Motor neuron (in vitro differentiated cells): ENCODE measurements at regions not wholly inside any gene's neighbourhood (a gene's known extent, or its start where the extent isn't known, plus 50 kb on each side); places are given as distances from the start of the nearest gene placed in this dataset.

Experiments used
- ATAC-seq, 8 experiments: fragments of 200-7000 bp; cut with Tn5 transposase; replicated peaks in 6 of 8; 2 replicates each; pipeline ENCODE4 v1.8.0; 2021; ENCODE audit warnings: mild to moderate bottlenecking in 8 of 8, moderate library complexity in 8 of 8
- H3K27ac ChIP-seq, 2 donors: fragments of 250-450 bp; sonication (Bioruptor Pico); 2 replicates each; pipeline ENCODE4 v1.9.0; 2021; ENCODE audit warnings: antibody characterized with exemption in 2 of 2, mild to moderate bottlenecking in 2 of 2, moderate library complexity in 1 of 2
- H3K4me1 ChIP-seq, 2 donors: fragments of 250-450 bp; sonication (Bioruptor Pico); replicated peaks in 1 of 2; 2 replicates each; pipeline ENCODE4 v1.6.1; 2021; ENCODE audit warnings: antibody characterized with exemption in 2 of 2, mild to moderate bottlenecking in 2 of 2, moderate library complexity in 1 of 2
- H3K4me3 ChIP-seq, 5 donors: fragments of 250-450 bp; sonication (Bioruptor Pico); 2 replicates each; pipeline ENCODE4 v1.9.0; 2021; ENCODE audit warnings: antibody characterized with exemption in 5 of 5, mild to moderate bottlenecking in 5 of 5, moderate library complexity in 4 of 5
- WGBS, 10 experiments: fragments of 450-650 bp; shearing (Covaris generic); methylation state at CpG; one replicate each; pipeline ENCODE4 v1.0.0; 2022; 5-methylcytosine and 5-hydroxymethylcytosine counted together
- in situ Hi-C, 9 experiments: fragments of 400-800 bp; cut with MboI; loops; one replicate each; pipeline ENCODE4 v1.15.0; 2021; ENCODE audit warnings: low sequenced_read_pairs in 9 of 9, low pct_unique_long_range_greater_than_20kb in 2 of 9; ENCODE audit not compliant: unreplicated experiment in 9 of 9

DNA sequence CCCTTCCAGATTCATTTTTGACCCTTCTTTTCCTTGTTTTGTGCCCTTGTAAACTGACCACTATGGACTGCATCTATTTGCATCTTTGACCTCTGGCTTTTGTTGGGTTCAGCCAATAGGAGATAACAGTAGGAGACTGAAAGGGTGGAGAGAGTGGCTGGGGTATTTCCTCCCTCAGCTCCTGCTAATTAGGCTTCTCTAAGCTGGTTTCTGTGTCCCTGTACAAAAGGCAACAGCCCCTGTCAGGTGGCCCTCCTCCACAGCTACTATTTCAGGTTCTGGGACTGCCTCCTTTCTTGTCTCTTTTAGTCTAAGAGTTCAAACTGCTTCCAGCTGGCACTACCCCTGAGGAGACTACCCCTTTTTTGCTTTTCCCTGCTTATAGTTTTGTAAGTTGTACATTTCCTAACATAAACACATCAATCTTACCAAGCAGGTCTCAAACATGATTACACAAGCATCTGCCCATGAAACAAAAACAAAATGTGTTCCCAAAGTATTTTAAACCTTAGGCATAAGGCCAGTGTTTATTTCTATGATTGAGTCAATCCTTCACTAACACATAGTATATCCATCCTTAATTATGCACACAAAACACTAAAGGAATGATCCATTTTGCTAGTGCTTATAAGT, 262.0 kb upstream of the TRPM3 start:
- in situ Hi-C loops = no loop called here
- Histone ChIP-seq H3K27ac (no peak overlapping the region), H3K4me1 (peaks cover 7 to 9% of the 10 kb centered on the region in 2 donors), H3K4me3 (no peak overlapping the region)
- ATAC-seq = no peak

GRCh38 chr9:71368157-71368556, 246.7 kb upstream of the TRPM3 start:
- WGBS, 10 experiments = 0% methylated on average over 1 of the region's 1 CpG; no CpG with 5 or more reads in 5 of the 10 experiments
- Histone ChIP-seq H3K27ac (no peak overlapping the region), H3K4me1 (no peaks in the 10 kb centered on the region), H3K4me3 (no peak overlapping the region)
- in situ Hi-C loops = no loop called here
- ATAC-seq = peak in 4 of 8 experiments; percentile 33 to 87 (median 50)

DNA sequence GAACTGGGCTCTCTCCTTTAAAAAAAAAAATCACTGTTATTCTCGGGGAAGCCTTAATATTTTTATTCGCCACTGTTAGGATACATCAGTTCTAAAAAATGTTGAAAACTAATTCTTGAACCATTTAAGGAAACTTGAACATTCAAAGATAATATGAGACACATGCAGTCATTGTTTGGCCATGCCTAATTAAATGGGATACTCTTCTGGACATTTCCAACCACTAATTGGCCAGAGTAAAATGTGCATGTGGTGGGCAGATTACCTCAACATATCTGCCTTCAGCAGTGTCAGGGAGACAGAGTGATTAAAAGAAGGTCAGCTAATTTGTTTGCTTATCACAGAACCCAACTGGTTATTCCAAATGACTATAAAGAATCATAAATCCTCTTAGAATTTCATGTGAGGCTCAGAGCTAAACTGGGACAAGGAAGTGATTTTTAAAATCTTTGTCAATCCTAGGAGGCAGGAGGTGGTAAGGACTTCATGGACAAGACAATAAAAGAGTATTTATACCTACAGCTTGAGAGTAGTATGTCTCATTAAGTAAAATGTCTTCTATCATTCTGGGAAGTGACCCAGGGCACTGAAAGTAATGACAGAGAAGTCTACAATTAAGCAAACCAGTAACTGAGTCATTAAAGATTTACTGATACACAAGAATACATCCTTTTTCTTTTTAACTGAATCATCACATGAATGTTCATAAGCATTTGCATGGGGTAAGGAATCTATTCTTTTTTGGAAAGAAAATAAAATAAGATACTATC, 242.9 kb upstream of the TRPM3 start:
- in situ Hi-C loops = no loop called here
- no peak overlapping the region for H3K27ac ChIP-seq
- ATAC-seq = peak in 1 of 8 experiments; percentile 36
- 11 to 95% (median 92%) methylated on average over 2 of the region's 2 CpGs; no CpG with 5 or more reads in 1 of the 10 experiments for WGBS, 10 experiments
- no peak overlapping the region for H3K4me3 ChIP-seq
- H3K4me1 ChIP-seq = no peaks in the 10 kb centered on the region

- Histone ChIP-seq H3K4me3 (no peak overlapping the region), H3K27ac (no peak overlapping the region), H3K4me1 (no peaks in the 10 kb centered on the region)
- peak in 1 of 8 experiments; percentile 28 for ATAC-seq
- 4 to 100% (median 77%) methylated on average over 1 to 4 of the region's 4 CpGs for WGBS, 10 experiments
- in situ Hi-C loops = no loop called here
Measured at GRCh38 chr9:71363286-71363961, 242.0 kb upstream of the TRPM3 start.

GRCh38 chr9:71361357-71361756, 239.9 kb upstream of the TRPM3 start:
- 41 to 80% (median 68%) methylated on average over 1 to 2 of the region's 2 CpGs; no CpG with 5 or more reads in 4 of the 10 experiments for WGBS, 10 experiments
- in situ Hi-C loops = no loop called here
- H3K4me1 ChIP-seq = no peaks in the 10 kb centered on the region
- no peak for ATAC-seq
- H3K4me3 ChIP-seq = no peak overlapping the region
- no peak overlapping the region for H3K27ac ChIP-seq

DNA sequence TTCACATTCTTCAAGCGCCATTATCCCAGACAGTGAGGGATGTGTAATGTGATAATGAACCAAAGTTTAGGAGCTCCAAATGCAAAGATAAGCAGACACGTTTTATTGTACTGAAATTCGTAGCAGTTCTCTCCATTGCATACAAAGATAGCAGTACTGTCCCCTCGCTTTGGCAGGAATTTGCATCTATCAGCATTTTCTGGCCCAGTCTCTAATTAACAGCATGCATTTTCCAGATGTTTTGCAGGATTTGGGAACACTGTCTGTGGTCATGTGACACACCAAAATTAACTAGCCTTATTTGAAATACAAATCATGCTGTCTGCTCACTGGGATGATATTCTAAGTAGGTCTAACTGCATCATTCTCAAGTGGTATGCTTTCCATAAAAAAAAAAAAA, 235.9 kb upstream of the TRPM3 start:
- in situ Hi-C loops = no loop called here
- peak in 2 of 8 experiments; percentile 39 to 51 for ATAC-seq

DNA sequence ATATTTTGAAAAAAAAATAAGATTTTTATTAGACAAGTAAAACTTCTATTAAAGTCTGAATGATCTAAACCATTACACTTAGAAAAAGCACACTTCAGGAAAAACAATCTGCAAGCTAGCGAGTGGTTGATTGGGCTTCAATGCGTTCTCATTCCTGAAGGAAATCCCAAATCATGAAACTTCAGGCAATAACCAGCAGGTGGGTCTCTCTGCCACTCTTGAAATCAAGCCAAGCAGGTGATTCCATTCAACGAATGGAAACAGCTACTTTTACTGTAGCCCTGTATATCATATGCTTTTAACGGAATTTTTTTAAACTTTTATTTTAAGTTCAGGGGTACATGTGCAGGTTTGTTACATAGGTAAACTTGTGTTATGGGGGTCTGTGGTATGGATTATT, 234.5 kb upstream of the TRPM3 start:
- Histone ChIP-seq H3K27ac (no peak overlapping the region), H3K4me3 (no peak overlapping the region), H3K4me1 (no peaks in the 10 kb centered on the region)
- in situ Hi-C loops = no loop called here
- 60 to 100% (median 77%) methylated on average over 1 to 4 of the region's 4 CpGs; no CpG with 5 or more reads in 2 of the 10 experiments for WGBS, 10 experiments
- ATAC-seq = no peak

More for the DNA sequence above, 235.9 kb upstream of the TRPM3 start:
- Histone ChIP-seq H3K4me3 (no peak overlapping the region), H3K4me1 (no peaks in the 10 kb centered on the region), H3K27ac (no peak overlapping the region)
- WGBS, 10 experiments = 0 to 100% (median 50%) methylated on average over 1 to 4 of the region's 4 CpGs; no CpG with 5 or more reads in 1 of the 10 experiments

GRCh38 chr9:71353720-71354119, 232.3 kb upstream of the TRPM3 start:
- in situ Hi-C loops = no loop called here
- WGBS, 10 experiments = 13 to 100% (median 65%) methylated on average over 1 to 2 of the region's 2 CpGs; no CpG with 5 or more reads in 2 of the 10 experiments
- Histone ChIP-seq H3K4me1 (no peaks in the 10 kb centered on the region), H3K27ac (no peak overlapping the region), H3K4me3 (no peak overlapping the region)
- ATAC-seq = no peak

GRCh38 chr9:71352837-71353236, 231.4 kb upstream of the TRPM3 start:
- in situ Hi-C loops = no loop called here
- WGBS, 10 experiments = 63 to 100% (median 86%) methylated on average over 1 to 5 of the region's 5 CpGs; no CpG with 5 or more reads in 1 of the 10 experiments
- Histone ChIP-seq H3K4me3 (no peak overlapping the region), H3K4me1 (no peaks in the 10 kb centered on the region), H3K27ac (no peak overlapping the region)
- ATAC-seq = no peak

DNA sequence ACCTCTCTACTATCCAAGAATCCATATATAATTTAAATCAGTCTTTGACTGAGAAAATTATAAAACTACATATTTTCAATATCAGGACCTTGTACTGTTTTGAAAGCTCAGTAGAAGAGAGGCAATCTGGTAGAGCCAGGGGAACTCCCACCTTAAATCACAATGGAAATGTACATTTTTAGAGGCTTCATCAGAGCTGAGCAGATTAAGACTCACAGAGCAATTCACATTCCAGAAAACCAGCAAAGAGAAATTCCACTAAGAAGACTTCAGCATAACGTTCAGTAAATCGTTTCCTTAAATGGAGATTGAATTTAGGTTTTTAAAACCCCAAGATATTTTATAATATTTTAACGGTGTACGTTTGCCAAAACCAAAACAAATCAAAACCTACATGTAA, 227.8 kb upstream of the TRPM3 start:
- in situ Hi-C loops = no loop called here
- Histone ChIP-seq H3K27ac (no peak overlapping the region), H3K4me1 (no peaks in the 10 kb centered on the region), H3K4me3 (no peak overlapping the region)
- peak in 2 of 8 experiments; percentile 78 to 93 for ATAC-seq
- 6 to 100% (median 52%) methylated on average over 2 to 4 of the region's 4 CpGs; no CpG with 5 or more reads in 2 of the 10 experiments for WGBS, 10 experiments

GRCh38 chr9:71333321-71333720, 211.9 kb upstream of the TRPM3 start:
- ATAC-seq = no peak
- Histone ChIP-seq H3K4me3 (no peak overlapping the region), H3K27ac (no peak overlapping the region), H3K4me1 (no peaks in the 10 kb centered on the region)
- in situ Hi-C loops = no loop called here
- 0 to 100% (median 77%) methylated on average over 1 to 2 of the region's 3 CpGs; no CpG with 5 or more reads in 6 of the 10 experiments for WGBS, 10 experiments

DNA sequence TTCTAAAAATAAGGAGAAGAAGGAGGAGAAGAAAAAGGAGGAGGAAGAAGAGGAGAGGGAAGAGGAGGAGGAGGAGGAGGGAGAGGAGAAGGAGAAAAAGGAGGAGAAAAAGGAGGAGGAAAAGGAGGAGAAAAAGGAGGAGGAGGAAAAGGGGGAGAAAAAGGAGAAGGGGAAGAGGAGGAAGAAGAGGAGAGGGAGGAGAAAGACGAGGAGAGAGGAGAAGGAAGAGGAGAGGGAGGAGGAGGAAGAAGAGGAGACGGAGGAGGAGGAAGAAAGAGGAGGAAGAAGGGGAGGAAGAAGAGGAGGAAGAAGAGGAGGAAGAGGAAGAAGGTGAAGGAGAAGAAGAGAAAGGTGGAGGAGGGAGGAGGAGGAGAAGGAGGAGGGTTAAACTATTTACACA, 210.2 kb upstream of the TRPM3 start:
- in situ Hi-C loops = no loop called here
- 44 to 66% (median 54%) methylated on average over 2 of the region's 2 CpGs; no CpG with 5 or more reads in 6 of the 10 experiments for WGBS, 10 experiments
- no peaks in the 10 kb centered on the region for H3K4me1 ChIP-seq
- no peak overlapping the region for H3K27ac ChIP-seq
- ATAC-seq = no peak
- no peak overlapping the region for H3K4me3 ChIP-seq

DNA sequence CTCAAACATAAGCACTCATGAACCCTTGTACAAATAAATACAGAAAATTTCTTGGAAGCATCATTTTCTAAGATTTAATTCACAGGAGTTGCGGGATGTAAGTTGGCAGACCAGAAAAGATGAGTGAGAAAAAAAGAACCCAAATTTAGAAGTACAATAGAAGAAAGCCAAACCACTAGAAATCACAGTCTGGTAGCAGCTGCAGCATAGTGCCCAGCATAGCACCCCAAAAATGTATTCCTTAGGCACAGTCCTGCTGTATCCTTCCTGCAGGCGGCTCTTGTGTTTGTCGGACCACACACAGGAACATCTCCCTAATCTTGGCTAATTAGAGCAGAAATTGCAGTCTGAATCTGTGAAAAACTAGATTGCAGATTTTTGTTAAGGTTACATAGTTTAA, 208.5 kb upstream of the TRPM3 start:
- in situ Hi-C loops = no loop called here
- Histone ChIP-seq H3K4me3 (no peak overlapping the region), H3K27ac (no peak overlapping the region), H3K4me1 (no peaks in the 10 kb centered on the region)
- no peak for ATAC-seq
- WGBS, 10 experiments = 14 to 100% (median 86%) methylated on average over 1 to 3 of the region's 3 CpGs; no CpG with 5 or more reads in 1 of the 10 experiments
